Caco-2 (cell line): ENCODE measurements at regions not wholly inside any gene's neighbourhood (a gene's known extent, or its start where the extent isn't known, plus 50 kb on each side); places are given as distances from the start of the nearest gene placed in this dataset.

ENCODE experiments used
- BruUV-seq: library from RNA; stranded (reverse); fragments of 400-500 nt; replicated peaks from 2 replicates; lab custom pipeline; 2021; lab: Mats Ljungman, UMichigan
- CTCF ChIA-PET: fragments of 300-600 bp; sonication (Branson Sonifier 250); formaldehyde crosslinking; loops from one replicate; lab custom pipeline; 2022; ENCODE audit warnings: antibody characterized with exemption; lab: Charles Lee
- POLR2A ChIA-PET: fragments of 300-600 bp; sonication (Branson Sonifier 250); formaldehyde crosslinking; loops from one replicate; lab custom pipeline; 2022; ENCODE audit warnings: antibody characterized with exemption; lab: Charles Lee
- DNase-seq, 2 experiments: peaks; one replicate each; pipeline versions ENCODE4 v3.0.0 to v3.0.0-alpha.2; 2020 to 2022
- H3K27me3 ChIP-seq: replicated peaks from 2 replicates; pipeline ENCODE4 v1.6.0; 2011; ENCODE audit warnings: low read length; ENCODE audit not compliant: control insufficient read depth, insufficient read depth
- H3K36me3 ChIP-seq: 2 replicates; pipeline ENCODE4 v1.5.1; 2011; ENCODE audit warnings: low read length; ENCODE audit not compliant: control insufficient read depth, insufficient read depth
- H3K4me1 ChIP-seq: fragments of 250-450 bp; sonication (Bioruptor Pico); 2 replicates; pipeline ENCODE4 v1.5.1; 2020; ENCODE audit warnings: mild to moderate bottlenecking
- H3K4me3 ChIP-seq: 2 replicates; pipeline ENCODE4 v1.5.1; 2011; ENCODE audit warnings: low read depth, mild to moderate bottlenecking, control low read depth, low read length
- H3K9me3 ChIP-seq: fragments of 250-450 bp; sonication (Bioruptor Pico); 2 replicates; pipeline ENCODE4 v1.5.1; 2020; ENCODE audit warnings: mild to moderate bottlenecking, moderate library complexity
- H3K27ac Mint-ChIP-seq: one replicate; pipeline ENCODE4 v1.8.0; 2022; ENCODE audit warnings: mixed read lengths; ENCODE audit not compliant: unreplicated experiment
- H3K27me3 Mint-ChIP-seq: one replicate; pipeline ENCODE4 v1.8.0; 2022; ENCODE audit warnings: mixed read lengths; ENCODE audit not compliant: insufficient read depth, unreplicated experiment
- H3K36me3 Mint-ChIP-seq: one replicate; pipeline ENCODE4 v1.8.0; 2022; ENCODE audit warnings: mild to moderate bottlenecking, mixed read lengths; ENCODE audit not compliant: insufficient read depth, unreplicated experiment
- H3K4me1 Mint-ChIP-seq: one replicate; pipeline ENCODE4 v1.8.0; 2022; ENCODE audit warnings: low read depth, mixed read lengths; ENCODE audit not compliant: unreplicated experiment
- H3K4me3 Mint-ChIP-seq: one replicate; pipeline ENCODE4 v1.8.0; 2022; ENCODE audit warnings: mild to moderate bottlenecking, moderate library complexity, mixed read lengths; ENCODE audit not compliant: unreplicated experiment
- H3K9me3 Mint-ChIP-seq: one replicate; pipeline ENCODE4 v1.8.0; 2022; ENCODE audit warnings: mixed read lengths; ENCODE audit not compliant: unreplicated experiment
- CTCF ChIP-seq, 2 experiments: fragments of 200-600 bp in 1 of 2; IDR thresholded peaks; 1 replicate in 1 of 2; 2 replicates in 1 of 2; pipeline versions ENCODE4 v1.5.1 to v1.8.0; 2011 to 2022; ENCODE audit warnings: antibody characterized with exemption in 1 of 2, control low read depth in 1 of 2, inconsistent platforms in 1 of 2, low read depth in 1 of 2, low read length in 1 of 2, mild to moderate bottlenecking in 1 of 2, moderate library complexity in 1 of 2; ENCODE audit not compliant: insufficient read depth in 1 of 2, severe bottlenecking in 1 of 2, unreplicated experiment in 1 of 2
- intact Hi-C: fragments of 100-400 bp; cut with micrococcal nuclease; formaldehyde crosslinking; loops from one replicate; pipeline ENCODE4 v1.10.0; 2022; ENCODE audit not compliant: unreplicated experiment

GRCh38 chr2:9122367-9122766, 84.2 kb upstream of the ASAP2 start:
- CTCF ChIA-PET: no interaction called here
- no peaks in the 10 kb centered on the region for H3K27me3 Mint-ChIP-seq
- Histone ChIP-seq H3K27me3 (no peaks in the 10 kb centered on the region), H3K9me3 (no peaks in the 10 kb centered on the region), H3K36me3 (no peaks in the 10 kb centered on the region), H3K4me1 (no peaks in the 10 kb centered on the region), H3K4me3 (no peak overlapping the region)
- no peak overlapping the region for H3K4me3 Mint-ChIP-seq
- H3K9me3 Mint-ChIP-seq: peaks cover 9% of the 10 kb centered on the region
- no peaks in the 10 kb centered on the region for H3K4me1 Mint-ChIP-seq
- intact Hi-C loops: no loop called here
- no peak for TF ChIP-seq CTCF (IDR thresholded peaks at IDR 0.05; ENCODE audit: insufficient read depth in 1 of 2, low read depth in 1 of 2, low read length in 1 of 2, severe bottlenecking in 1 of 2, unreplicated experiment in 1 of 2)
- DNase-seq: no peak
- BruUV-seq: no TSS peak
- H3K27ac Mint-ChIP-seq: no peak overlapping the region
- H3K36me3 Mint-ChIP-seq: no peaks in the 10 kb centered on the region
- POLR2A ChIA-PET: no interaction called here

DNA sequence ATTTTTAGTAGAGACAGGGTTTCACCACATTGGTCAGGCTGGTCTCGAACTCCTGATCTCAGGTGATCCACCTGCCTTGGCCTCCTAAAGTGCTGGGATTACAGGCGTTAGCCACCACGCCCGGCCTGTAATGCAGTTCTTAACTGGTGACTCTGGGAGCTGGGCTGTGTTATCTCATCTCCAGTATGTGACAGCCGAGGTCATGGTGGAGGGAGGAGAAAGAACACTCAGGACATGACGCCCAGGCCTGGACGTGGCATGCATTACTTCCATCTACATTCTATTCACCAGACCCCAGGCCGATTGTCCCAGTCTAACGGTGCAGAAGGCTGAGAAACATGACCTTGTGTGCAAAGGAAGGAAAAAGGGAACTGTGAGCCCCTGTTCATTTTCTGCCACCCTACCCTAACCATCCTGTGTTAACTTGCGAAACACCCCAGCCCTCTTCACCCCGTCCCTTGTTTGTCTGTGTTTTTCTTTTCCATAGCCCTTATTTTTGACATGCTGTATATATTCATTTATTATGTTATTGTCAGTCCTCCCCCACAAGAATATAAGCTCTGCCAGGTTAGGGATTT, 88.1 kb upstream of the ASAP2 start:
- H3K4me3 ChIP-seq: no peak overlapping the region
- no peaks in the 10 kb centered on the region for H3K4me1 ChIP-seq
- H3K9me3 ChIP-seq: no peaks in the 10 kb centered on the region
- Mint-ChIP-seq H3K27me3 (no peaks in the 10 kb centered on the region), H3K9me3 (no peaks in the 10 kb centered on the region), H3K27ac (no peak overlapping the region), H3K36me3 (no peaks in the 10 kb centered on the region), H3K4me3 (no peak overlapping the region), H3K4me1 (no peaks in the 10 kb centered on the region)
- DNase-seq: no peak
- ChIA-PET CTCF (no interaction called here), POLR2A (no interaction called here)
- TF ChIP-seq CTCF (IDR thresholded peaks at IDR 0.05; ENCODE audit: insufficient read depth in 1 of 2, low read depth in 1 of 2, low read length in 1 of 2, severe bottlenecking in 1 of 2, unreplicated experiment in 1 of 2): no peak
- intact Hi-C loops: no loop called here
- BruUV-seq: no TSS peak
- no peaks in the 10 kb centered on the region for H3K27me3 ChIP-seq
- H3K36me3 ChIP-seq: no peaks in the 10 kb centered on the region

GRCh38 chr2:9115229-9115628, 91.4 kb upstream of the ASAP2 start:
- Histone ChIP-seq H3K4me1 (no peaks in the 10 kb centered on the region), H3K9me3 (no peaks in the 10 kb centered on the region), H3K36me3 (no peaks in the 10 kb centered on the region), H3K4me3 (no peak overlapping the region), H3K27me3 (no peaks in the 10 kb centered on the region)
- ChIA-PET POLR2A (no interaction called here), CTCF (interaction anchor here (0.6 kb wide), 1 partner anchor 56 kb away, joined by 3 read pairs; no protein-coding TSS in a partner anchor)
- DNase-seq: no peak
- Mint-ChIP-seq H3K4me1 (no peaks in the 10 kb centered on the region), H3K27ac (no peak overlapping the region), H3K36me3 (no peaks in the 10 kb centered on the region), H3K9me3 (no peaks in the 10 kb centered on the region), H3K27me3 (no peaks in the 10 kb centered on the region), H3K4me3 (no peak overlapping the region)
- intact Hi-C loops: no loop called here
- TF ChIP-seq CTCF (IDR thresholded peaks at IDR 0.05; ENCODE audit: insufficient read depth in 1 of 2, low read depth in 1 of 2, low read length in 1 of 2, severe bottlenecking in 1 of 2, unreplicated experiment in 1 of 2): no peak
- no TSS peak for BruUV-seq
